ES-I3 (cell line): ENCODE measurements at regions not wholly inside any gene's neighbourhood (a gene's known extent, or its start where the extent isn't known, plus 50 kb on each side); places are given as distances from the start of the nearest gene placed in this dataset.

Experiments used
- H3K36me3 ChIP-seq: 2 replicates; pipeline ENCODE4 v1.6.1; 2013; ENCODE audit warnings: mild to moderate bottlenecking, low read length, control low read depth, moderate library complexity; ENCODE audit not compliant: insufficient read depth
- H3K4me1 ChIP-seq: 2 replicates; pipeline ENCODE4 v1.6.1; 2013; ENCODE audit warnings: mild to moderate bottlenecking, control low read depth, low read length; ENCODE audit not compliant: insufficient read depth
- H3K9ac ChIP-seq: 2 replicates; pipeline ENCODE4 v1.6.1; 2013; ENCODE audit warnings: low read depth, mild to moderate bottlenecking, low read length, moderate library complexity
- H3K9me3 ChIP-seq: 2 replicates; pipeline ENCODE4 v1.6.1; 2013; ENCODE audit warnings: mild to moderate bottlenecking, low read length, moderate library complexity; ENCODE audit not compliant: control insufficient read depth, insufficient read depth

GRCh38 chr5:90162324-90162723 lies 247.2 kb downstream of the CETN3 start:
- Histone ChIP-seq H3K4me1 (no peaks in the 10 kb centered on the region; the same call in 1 of the 2 replicates), H3K36me3 (no peaks in the 10 kb centered on the region), H3K9ac (no peak overlapping the region), H3K9me3 (no peaks in the 10 kb centered on the region)

GRCh38 chr5:90161414-90161813 lies 248.1 kb downstream of the CETN3 start:
- no peaks in the 10 kb centered on the region; the same call in 1 of the 2 replicates for H3K4me1 ChIP-seq
- no peaks in the 10 kb centered on the region for H3K36me3 ChIP-seq
- H3K9ac ChIP-seq: no peak overlapping the region
- no peaks in the 10 kb centered on the region for H3K9me3 ChIP-seq

GRCh38 chr5:90158131-90158530 lies 251.4 kb downstream of the CETN3 start:
- Histone ChIP-seq H3K4me1 (no peaks in the 10 kb centered on the region; the same call in 1 of the 2 replicates), H3K9ac (no peak overlapping the region), H3K36me3 (no peaks in the 10 kb centered on the region), H3K9me3 (no peaks in the 10 kb centered on the region)

- no peaks in the 10 kb centered on the region for H3K4me1 ChIP-seq
- no peak overlapping the region for H3K9ac ChIP-seq
- H3K9me3 ChIP-seq: no peaks in the 10 kb centered on the region
- no peaks in the 10 kb centered on the region for H3K36me3 ChIP-seq
These were observed 256.5 kb downstream of the CETN3 start for GRCh38 chr5:90153031-90153430.

- Histone ChIP-seq H3K4me1 (peaks cover 7% of the 10 kb centered on the region; the same call in 1 of the 2 replicates), H3K9me3 (no peaks in the 10 kb centered on the region), H3K9ac (no peak overlapping the region), H3K36me3 (no peaks in the 10 kb centered on the region; the same call in 1 of the 2 replicates)
These were observed 264.8 kb downstream of the CETN3 start for GRCh38 chr5:90144625-90145327.

- H3K36me3 ChIP-seq: no peaks in the 10 kb centered on the region; the same call in 1 of the 2 replicates
- no peak overlapping the region for H3K9ac ChIP-seq
- H3K4me1 ChIP-seq: peaks cover 7% of the 10 kb centered on the region; the same call in 1 of the 2 replicates
- H3K9me3 ChIP-seq: no peaks in the 10 kb centered on the region
These were observed 267.0 kb downstream of the CETN3 start for GRCh38 chr5:90142541-90142940.

- no peaks in the 10 kb centered on the region; the same call in 1 of the 2 replicates for H3K36me3 ChIP-seq
- H3K4me1 ChIP-seq: peaks cover 7% of the 10 kb centered on the region; the same call in 1 of the 2 replicates
- H3K9me3 ChIP-seq: no peaks in the 10 kb centered on the region
- H3K9ac ChIP-seq: no peak overlapping the region
These were observed 267.6 kb downstream of the CETN3 start for GRCh38 chr5:90141984-90142383.

- Histone ChIP-seq H3K9ac (no peak overlapping the region), H3K9me3 (no peaks in the 10 kb centered on the region), H3K4me1 (no peaks in the 10 kb centered on the region), H3K36me3 (no peaks in the 10 kb centered on the region)
These were observed 272.5 kb downstream of the CETN3 start for GRCh38 chr5:90136952-90137528.

GRCh38 chr5:90135779-90136378 lies 273.7 kb downstream of the CETN3 start:
- Histone ChIP-seq H3K36me3 (no peaks in the 10 kb centered on the region), H3K9me3 (no peaks in the 10 kb centered on the region), H3K4me1 (peaks cover 8% of the 10 kb centered on the region; the same call in 1 of the 2 replicates), H3K9ac (no peak overlapping the region)

- no peaks in the 10 kb centered on the region for H3K9me3 ChIP-seq
- H3K9ac ChIP-seq: no peak overlapping the region
- H3K4me1 ChIP-seq: peaks cover 8% of the 10 kb centered on the region; the same call in 1 of the 2 replicates
- H3K36me3 ChIP-seq: no peaks in the 10 kb centered on the region
These were observed 274.7 kb downstream of the CETN3 start for GRCh38 chr5:90134892-90135291.

GRCh38 chr5:90134381-90134780 lies 275.2 kb downstream of the CETN3 start:
- H3K36me3 ChIP-seq: no peaks in the 10 kb centered on the region
- H3K4me1 ChIP-seq: peaks cover 8% of the 10 kb centered on the region; the same call in 1 of the 2 replicates
- H3K9me3 ChIP-seq: no peaks in the 10 kb centered on the region
- H3K9ac ChIP-seq: no peak overlapping the region

- Histone ChIP-seq H3K9me3 (no peaks in the 10 kb centered on the region), H3K36me3 (no peaks in the 10 kb centered on the region), H3K4me1 (peaks cover 8% of the 10 kb centered on the region; the same call in 1 of the 2 replicates), H3K9ac (no peak overlapping the region)
These were observed 275.6 kb downstream of the CETN3 start for GRCh38 chr5:90133941-90134340.

- H3K9ac ChIP-seq: no peak overlapping the region
- peaks cover 8% of the 10 kb centered on the region; the same call in 1 of the 2 replicates for H3K4me1 ChIP-seq
- no peaks in the 10 kb centered on the region for H3K36me3 ChIP-seq
- no peaks in the 10 kb centered on the region for H3K9me3 ChIP-seq
These were observed 278.0 kb downstream of the CETN3 start for GRCh38 chr5:90131383-90132133.

- Histone ChIP-seq H3K9ac (no peak overlapping the region), H3K4me1 (peaks cover 8% of the 10 kb centered on the region; the same call in 1 of the 2 replicates), H3K9me3 (no peaks in the 10 kb centered on the region), H3K36me3 (no peaks in the 10 kb centered on the region)
These were observed 281.0 kb downstream of the CETN3 start for GRCh38 chr5:90128551-90128950.
